22Rv1 (cell line): ENCODE measurements at regions not wholly inside any gene's neighbourhood (a gene's known extent, or its start where the extent isn't known, plus 50 kb on each side); places are given as distances from the start of the nearest gene placed in this dataset.
"Not testable (repeated sequence)": the region's sequence is repeated elsewhere in the genome, so short reads cannot be mapped to it uniquely, and the experiment has no call there.

Source experiments
- H3K27ac ChIP-seq: fragments of 450-650 bp; 2 replicates; pipeline ENCODE4 v1.5.1; 2017
- ZFX ChIP-seq: fragments of 450-650 bp; IDR thresholded peaks from 2 replicates; pipeline ENCODE4 v1.6.1; 2017; ENCODE audit warnings: antibody characterized with exemption, borderline replicate concordance
- TF ChIP-seq, protein P1 (sequence below): fragments of 450-650 bp; IDR thresholded peaks from 2 replicates; pipeline ENCODE4 v1.5.1; 2017; ENCODE audit warnings: mild to moderate bottlenecking

DNA sequence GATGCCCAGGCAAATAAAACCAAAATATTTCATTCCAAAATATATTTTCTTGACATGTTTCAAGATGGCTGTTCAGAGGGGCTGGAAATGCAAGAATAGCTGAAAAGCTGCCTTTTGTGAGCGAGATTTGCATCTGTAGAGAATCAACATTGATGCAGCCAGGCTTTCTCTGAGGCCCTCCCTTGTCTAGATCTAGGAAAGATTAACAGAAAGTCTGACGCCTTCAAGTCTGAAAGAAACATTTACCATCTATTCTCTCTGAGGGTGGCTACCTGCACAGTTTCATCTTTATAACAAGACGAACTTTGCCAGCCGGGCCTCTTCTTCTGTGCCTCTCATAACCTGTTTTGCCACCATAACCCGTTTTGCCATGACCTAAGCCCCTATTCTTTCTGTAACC is 170.2 kb downstream of the AKR1D1 start:
- no peak overlapping the region for H3K27ac ChIP-seq
- TF ChIP-seq, protein P1, sequence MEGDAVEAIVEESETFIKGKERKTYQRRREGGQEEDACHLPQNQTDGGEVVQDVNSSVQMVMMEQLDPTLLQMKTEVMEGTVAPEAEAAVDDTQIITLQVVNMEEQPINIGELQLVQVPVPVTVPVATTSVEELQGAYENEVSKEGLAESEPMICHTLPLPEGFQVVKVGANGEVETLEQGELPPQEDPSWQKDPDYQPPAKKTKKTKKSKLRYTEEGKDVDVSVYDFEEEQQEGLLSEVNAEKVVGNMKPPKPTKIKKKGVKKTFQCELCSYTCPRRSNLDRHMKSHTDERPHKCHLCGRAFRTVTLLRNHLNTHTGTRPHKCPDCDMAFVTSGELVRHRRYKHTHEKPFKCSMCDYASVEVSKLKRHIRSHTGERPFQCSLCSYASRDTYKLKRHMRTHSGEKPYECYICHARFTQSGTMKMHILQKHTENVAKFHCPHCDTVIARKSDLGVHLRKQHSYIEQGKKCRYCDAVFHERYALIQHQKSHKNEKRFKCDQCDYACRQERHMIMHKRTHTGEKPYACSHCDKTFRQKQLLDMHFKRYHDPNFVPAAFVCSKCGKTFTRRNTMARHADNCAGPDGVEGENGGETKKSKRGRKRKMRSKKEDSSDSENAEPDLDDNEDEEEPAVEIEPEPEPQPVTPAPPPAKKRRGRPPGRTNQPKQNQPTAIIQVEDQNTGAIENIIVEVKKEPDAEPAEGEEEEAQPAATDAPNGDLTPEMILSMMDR, result no peak
- no peak for TF ChIP-seq ZFX

DNA sequence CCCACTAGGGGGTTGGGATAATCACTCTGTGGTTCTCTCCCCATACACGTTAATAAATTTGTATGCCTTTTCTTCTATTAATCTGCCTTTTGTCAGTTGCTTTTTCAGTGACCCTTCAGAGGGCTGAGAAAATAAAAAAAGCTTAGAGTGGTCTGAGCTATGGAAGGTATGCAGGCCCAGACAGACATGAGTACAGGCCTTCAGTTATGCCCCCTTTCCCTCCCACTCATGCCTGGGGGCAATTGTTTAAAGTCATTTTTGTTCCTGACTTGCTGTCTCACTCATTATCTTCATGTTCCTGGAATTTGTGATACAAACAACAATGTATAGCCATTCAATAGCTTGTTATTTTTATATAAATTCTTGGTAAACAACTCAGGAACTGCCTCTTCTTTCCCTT is 170.8 kb downstream of the AKR1D1 start:
- H3K27ac ChIP-seq, result no peak overlapping the region
- TF ChIP-seq ZFX, result no peak
- TF ChIP-seq, protein P1, result no peak

DNA sequence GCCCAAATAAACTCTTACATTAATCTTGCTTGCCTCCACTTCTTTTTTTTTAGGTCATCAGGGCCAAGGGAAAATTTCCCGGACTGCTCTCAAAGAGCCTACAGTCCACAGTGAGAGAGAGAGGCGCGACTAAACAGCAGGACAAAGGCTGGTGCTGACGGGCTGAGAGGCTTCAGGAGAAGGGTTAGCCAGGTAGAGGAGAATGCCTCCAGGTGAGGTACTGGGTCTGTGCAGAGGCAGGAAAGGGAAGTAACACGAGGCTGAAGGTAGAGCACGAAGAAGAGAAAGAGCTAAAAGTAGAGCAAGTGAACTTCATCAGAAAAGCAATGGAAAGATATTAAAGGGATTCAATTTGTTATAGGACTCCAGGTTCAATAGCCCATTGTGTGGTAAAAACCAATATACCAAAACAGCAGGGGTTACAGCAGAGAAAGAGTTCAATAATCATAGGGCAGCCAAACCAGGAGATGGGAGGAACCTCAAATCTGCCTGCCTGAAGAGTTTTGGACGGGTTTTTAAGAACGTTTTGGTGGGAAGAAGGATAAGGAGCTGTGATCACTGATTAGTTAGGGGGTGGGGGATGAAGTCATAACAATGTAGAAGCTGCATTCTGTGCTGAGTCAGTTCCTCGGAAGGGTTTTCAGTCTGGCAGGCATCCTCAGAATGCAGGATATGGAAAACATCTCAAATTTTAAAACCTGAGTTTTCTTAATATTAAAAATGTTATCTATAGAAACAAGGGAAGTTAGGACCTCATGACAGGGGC is 171.5 kb downstream of the AKR1D1 start:
- TF ChIP-seq ZFX, result no peak
- TF ChIP-seq, protein P1, result no peak
- no peak overlapping the region for H3K27ac ChIP-seq

DNA sequence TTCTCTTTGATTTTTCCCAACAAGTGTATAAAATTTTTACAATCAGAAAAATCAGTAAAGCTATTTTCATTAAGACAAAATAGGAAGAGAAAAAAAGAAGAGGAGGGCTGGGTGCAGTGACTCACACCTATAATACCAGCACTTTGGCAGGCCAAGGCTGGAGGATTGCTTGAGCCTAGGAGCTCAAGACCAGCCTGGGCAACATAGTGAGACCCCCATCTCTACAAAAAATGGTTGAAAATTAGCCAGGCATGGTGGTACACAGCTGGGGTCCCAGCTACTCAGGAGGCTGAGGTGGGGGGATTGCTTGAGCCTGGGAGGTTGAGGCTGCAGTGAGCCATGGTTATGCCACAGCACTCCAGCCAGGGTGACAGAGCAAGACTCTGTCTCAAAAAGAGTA is 172.3 kb downstream of the AKR1D1 start:
- TF ChIP-seq ZFX, result no peak
- TF ChIP-seq, protein P1, result no peak
- H3K27ac ChIP-seq, result no peak overlapping the region

DNA sequence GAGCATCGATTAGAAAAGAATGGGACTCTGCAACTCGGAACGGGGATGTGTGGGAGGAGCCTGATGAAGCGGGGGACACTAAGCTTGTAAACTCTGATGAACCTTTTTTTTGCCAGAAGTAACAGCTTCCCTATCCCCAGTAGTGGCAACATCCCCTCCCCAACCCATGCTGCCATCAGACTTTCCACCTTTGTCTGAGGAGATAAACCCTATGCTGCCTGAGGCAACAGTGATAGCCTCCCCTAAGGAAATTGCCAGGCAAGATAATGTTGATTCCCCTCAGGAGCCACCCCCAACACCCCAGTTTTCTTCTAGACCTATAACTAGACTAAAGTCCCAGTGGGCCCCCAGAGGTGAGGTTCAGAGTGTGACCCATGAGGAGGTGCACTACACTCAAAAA is 173.7 kb downstream of the AKR1D1 start:
- H3K27ac ChIP-seq, result no peak overlapping the region
- TF ChIP-seq, protein P1, result no peak
- TF ChIP-seq ZFX, result no peak

DNA sequence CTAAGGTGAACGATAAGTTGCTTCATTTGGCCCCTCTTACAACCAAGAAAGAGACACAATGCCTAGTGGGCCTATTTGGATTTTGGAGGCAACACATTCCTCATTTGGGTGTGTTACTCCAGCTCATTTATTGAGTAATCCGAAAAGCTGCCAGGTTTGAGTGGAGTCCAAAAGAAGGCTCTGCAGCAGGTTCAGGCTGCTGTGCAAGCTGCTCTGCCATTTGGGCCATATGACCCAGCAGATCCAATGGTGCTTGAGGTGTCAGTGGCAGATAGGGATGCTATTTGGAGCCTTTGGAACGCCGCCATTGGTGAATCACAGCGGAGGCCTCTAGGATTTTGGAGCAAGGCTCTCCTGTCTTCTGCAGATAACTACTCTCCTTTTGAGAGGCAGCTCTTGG is 176.4 kb downstream of the AKR1D1 start:
- not testable (repeated sequence) for H3K27ac ChIP-seq

DNA sequence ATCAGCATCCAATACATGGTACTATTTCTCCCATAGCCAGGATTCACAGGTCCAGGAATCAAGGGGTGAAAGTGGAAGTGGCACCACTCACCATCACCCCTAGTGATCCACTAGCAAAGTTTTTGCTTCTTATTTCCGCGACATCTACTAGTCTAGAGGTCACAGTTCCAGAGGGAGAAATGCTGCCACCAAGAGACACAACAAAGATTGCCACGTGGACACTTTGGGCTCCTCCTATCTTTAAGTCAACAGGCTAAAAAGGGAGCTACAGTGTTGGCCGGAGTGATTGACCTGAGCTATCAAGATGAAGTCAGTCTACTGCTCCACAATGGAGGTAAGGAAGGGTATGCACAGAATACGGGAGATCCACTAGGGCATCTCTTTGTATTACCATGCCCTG is 178.2 kb downstream of the AKR1D1 start:
- no peak overlapping the region for H3K27ac ChIP-seq
- no peak for TF ChIP-seq ZFX
- TF ChIP-seq, protein P1, result no peak
